Muscle of arm (tissue), 1 donor: ENCODE measurements at regions not wholly inside any gene's neighbourhood (a gene's known extent, or its start where the extent isn't known, plus 50 kb on each side); places are given as distances from the start of the nearest gene placed in this dataset.
"Not testable (repeated sequence)": the region's sequence is repeated elsewhere in the genome, so short reads cannot be mapped to it uniquely, and the experiment has no call there.

Experiments
- DNase-seq: peaks from one replicate; pipeline ENCODE4 v3.0.0-alpha.2; 2013

DNA sequence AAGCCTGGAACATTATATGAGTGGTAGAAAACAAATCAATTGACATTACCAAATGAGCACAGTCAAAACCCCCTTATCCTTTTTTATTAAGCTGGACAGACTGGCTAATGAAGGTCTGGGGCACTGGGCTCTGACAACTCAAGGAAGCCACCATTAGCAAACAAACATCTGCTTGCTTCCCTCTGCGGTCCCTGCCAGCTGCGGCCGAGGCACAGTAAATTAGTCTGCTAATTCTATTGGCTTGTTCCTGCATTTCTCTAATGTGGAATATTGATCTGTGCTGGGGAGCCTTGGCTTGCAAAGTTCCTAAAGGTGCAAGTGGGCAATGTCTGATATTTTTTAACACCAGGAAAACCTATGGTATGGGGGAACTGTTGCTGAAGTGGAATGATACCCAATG, 300.3 kb downstream of the MTX2 start:
- no peak for DNase-seq

DNA sequence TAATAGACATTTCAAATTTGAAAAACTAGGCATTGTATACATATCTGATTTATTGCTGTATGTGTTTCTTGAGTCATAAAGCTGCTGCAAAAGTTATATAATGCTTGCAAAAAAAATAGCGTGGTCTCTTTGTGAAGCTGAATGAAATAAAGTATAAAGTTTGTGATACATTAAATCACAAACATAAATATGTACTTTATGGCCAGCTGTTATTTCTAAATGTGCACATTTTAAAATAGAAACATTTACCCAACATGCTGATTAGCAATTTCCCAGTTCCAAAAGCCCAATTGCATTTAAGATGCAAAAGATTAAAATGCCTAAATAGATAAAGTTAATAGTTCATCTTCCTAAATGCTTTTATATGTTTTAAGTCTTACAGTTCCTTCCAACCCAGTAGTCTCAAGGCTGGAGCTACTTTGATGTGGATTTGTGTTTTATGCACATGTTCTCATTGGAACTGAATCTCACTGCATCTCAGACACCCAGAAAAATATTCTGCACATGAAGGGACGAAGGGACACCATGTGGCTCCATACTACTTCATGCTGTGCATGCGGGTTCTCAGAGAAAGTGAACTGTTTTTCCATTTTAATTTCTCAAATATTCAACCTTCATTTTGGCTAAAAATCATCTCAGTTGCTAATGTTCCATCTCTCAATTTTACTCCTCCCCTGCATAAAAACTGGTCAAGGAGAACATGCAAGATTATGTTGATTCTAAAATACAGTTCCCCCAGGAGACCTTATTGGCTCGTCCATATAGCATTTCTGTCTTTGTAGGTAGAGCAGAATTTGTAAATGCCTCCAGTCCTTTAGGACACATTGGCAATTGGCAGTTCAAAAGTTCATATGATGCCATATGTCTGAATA, 304.6 kb downstream of the MTX2 start:
- DNase-seq = no peak

DNA sequence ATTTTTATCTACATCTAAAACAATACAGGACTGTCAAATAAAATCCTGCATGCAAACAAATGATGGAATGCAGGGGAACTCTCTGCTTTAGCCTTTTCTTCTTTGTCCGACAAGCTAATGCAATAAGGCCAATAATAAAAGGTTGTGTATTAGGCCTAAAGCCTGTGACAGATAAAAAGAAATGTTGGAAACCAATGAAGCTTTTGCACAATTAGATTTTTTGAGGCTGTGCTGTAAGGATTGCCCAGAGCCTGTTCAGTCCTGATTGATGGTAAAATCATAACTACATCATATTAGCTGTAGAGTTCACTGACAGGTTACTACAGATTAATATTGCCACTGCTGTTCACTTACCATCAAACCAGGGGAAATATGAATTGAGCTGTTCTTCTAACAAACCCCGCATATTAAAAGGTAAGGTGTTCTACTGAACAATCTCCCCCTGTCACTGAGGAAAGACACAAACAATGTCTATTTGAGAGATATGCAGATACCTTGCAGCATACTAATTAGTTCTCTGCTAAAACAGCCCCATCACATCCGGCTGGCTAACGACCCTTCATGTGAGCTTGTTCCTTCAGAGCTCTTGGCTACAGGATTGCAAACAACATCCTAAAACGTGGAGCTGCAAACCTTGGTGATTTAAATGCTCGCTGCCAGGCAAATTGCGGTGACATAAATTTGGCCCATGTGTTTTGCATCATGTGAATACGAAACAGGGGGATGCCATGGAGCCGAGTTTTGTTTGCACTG, 305.4 kb downstream of the MTX2 start:
- DNase-seq = no peak

DNA sequence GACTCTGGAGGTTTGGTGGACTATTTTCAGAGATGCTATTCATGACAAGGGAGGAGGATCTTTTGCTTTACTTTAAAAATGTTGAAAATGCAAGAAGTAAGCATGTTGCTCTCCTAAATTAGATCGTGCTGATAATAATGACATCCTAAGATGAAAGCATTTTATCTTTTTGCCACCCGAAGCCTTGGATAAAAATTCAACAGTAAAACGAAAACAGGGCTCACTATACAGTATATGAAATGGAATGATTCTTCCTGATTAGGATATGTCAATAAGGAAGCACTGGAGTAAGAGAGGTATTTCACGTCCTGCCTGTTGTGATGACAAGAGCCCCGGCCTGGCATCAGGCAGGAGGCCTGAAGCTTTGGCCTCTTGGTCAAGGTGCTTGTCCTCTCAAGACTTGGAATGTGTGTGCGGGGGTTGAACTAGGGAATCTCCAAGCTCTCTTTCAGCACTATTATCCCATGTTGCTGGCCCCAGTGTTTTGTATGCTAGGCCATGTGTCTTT, 306.0 kb downstream of the MTX2 start:
- no peak for DNase-seq

DNA sequence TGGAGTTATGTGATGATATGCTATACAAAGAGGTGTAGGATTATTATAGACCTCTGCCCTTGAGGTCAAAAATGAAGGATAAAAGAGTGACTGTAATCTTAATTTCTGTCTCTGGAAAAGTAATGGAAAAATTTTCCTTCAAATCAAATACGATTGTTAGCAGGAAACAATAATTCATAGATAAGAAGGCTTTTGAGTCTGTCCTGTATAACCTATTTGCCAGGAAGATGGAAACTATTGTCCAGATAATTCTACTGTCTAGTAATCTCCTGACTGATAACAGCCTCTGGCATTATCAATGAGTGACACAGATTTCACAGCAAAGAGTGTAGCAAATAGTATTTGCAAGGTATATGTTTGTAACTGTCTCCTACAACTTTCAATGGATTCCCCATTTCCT, 307.8 kb downstream of the MTX2 start:
- no peak for DNase-seq

DNA sequence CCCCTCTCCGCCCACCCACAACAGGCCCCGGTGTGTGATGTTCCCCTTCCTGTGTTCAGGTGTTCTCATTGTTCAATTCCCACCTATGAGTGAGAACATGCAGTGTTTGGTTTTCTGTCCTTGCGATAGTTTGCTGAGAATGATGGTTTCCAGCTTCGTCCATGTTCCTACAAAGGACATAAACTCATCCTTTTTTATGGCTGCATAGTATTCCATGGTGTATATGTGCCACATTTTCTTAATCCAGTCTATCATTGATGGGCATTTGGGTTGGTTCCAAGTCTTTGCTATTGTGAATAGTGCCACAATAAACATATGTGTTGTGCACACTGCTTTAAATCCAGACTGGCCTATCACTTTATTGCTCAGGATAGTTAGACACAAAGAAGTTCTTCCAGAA, 309.1 kb downstream of the MTX2 start:
- DNase-seq = not testable (repeated sequence)

DNA sequence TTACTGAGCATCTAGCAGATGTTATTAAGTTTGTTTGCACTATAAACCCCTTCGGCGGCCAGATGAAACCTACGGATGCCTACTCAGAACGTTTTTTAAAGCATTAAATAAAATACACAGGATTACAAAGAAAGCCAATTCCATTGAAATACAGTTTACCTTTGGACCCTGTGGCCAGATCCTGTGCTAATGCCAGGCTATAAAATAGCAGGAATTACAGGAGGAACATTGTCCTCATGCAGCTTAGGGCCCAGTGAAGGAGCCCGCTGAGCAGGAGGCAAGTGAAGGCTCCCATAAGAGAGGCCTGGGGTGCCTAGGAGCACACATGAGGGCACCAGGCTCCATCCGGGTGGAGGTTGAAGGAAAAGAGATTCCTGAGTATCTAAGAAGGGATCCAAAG, 310.4 kb downstream of the MTX2 start:
- DNase-seq = no peak

DNA sequence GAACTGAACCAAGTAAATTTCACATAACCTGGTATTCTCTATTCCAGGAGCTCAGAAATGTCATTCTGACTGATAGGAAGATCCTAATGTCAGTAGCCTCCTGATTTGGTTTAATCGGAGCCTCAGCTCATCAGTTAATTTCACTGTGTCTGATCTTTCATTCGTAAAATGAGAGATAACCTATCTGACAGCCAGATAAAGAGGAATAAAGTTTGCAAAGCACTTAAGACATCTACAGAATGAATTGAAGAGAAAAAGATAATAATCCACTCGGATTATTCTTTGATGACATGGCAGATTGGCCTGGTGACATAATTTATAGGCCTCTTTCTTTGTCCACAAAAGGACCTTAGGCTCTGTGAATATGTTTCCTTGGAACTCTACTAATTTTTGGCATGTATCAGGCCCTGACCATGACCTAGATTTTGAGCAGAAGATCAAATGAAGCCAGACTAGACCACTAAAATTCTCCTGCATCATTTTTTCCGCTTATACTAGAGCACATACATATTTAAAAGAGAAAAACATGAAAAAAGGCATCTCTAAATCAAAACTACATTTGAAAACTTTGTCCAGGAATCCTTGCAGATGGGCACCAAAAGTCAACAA, 312.4 kb downstream of the MTX2 start:
- DNase-seq = no peak

DNA sequence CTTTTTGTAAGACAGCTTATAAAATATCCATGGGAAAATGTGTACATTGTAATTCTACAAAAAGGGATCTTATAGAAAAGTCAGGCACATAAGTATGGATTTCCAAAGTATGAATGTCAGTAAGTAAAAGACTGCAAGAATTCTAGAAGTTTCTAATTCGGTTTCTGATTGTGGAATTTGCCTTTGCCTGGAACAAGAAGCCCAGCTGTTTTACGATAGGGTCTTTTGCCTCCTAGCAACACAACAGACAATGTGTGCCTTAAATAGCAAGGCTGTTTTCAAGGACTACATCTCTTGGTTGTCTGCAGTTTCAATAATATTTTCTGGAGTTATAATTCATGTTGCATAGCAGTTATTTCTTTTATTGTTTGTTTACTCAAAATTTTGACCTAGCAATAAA, 312.9 kb downstream of the MTX2 start:
- no peak for DNase-seq

DNA sequence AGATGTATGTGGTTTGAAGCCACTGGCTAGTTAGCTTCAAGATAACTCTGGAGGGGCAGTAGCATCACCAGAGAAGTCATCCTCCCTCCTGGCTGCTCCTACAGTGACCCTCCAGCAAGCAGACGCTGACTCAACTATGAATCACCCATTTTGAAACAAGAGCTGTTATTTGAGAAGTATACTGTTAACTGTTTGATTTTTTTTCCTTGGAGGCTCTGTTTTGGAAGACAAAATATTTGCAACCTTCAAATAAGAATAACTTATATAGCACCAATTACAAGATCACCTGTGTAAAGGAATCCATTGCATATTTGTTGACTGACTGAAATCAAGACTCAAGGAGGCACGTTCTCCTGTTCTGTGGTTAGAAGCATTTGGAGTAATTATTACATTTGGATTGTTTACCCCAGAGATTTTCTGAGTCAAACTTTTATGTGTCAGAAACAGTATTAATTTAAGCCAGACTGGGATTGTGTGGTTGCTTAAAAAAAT, 313.8 kb downstream of the MTX2 start:
- DNase-seq = no peak

DNA sequence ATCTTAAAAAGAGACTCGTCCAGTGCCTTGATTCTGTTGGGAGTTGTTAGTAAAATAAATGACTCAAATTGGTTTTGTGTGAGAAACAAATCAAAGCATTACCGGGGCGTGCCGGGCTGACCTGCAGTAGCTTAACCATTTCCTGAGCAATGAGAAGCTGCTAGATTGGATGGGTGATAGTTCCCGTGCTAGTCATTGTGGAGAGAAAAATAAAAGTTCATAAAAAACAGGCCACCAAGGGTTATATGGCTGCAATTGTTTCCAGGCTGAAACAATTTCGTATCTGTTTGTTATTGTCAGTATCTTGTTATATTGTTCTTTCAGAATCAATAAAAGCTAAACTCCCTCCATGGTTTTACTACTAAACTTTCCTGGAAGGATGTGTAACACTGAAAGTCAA, 314.4 kb downstream of the MTX2 start:
- no peak for DNase-seq

DNA sequence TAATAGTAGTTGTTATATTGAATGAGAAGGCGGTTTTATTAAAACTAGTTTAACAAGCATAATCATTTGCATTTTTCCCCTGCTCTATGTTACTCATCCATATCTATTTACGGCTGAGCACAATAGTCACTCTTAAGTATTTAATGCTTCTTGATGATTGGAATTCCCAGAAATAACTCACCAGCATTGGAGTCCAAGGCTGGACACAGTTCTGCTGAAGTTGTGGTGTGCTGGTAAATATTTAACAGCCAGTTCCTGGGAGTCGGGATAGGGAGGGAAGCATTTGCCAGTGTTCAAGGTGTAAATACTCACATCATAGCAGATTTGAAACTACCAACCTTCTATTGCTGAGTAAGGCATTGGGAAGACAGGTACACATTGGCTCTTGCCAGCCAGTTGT, 315.1 kb downstream of the MTX2 start:
- no peak for DNase-seq

DNA sequence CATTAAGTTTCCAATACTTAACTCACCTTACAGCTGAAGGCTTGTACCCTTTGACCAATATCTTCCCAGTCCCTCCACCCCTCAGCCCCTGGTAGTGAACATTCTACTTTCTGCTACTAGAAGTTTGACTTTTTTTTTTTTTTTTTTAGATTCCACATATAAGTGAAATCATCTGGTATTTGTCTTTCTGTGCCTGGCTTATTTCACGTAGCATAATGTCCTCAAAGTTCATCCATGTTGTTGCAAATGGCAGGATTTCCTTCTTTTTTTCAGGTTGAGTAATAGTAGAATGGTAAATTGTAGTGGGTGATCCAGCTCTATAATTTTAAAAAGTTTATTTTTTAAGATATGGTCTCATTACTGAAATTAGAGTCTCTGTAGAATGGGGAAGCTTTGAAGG, 316.0 kb downstream of the MTX2 start:
- DNase-seq = no peak

DNA sequence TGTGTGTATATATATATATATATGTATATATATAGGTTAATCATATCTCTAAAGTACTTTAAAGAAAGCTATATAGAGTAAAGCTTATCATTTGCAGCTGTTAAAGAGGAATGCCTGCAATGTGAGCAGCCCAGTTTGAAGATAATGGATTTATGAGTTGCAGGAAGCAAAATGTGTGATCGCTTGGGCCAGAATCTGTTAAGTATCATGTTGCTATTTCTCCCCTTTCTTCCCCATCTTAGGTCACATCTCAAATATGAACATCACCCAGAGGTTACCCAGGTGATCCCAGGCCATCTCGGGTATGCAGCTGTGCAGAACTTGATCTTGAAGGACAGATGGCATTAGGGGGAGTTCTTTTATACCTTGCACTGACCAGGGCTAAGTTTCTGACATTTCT, 316.5 kb downstream of the MTX2 start:
- DNase-seq = no peak

DNA sequence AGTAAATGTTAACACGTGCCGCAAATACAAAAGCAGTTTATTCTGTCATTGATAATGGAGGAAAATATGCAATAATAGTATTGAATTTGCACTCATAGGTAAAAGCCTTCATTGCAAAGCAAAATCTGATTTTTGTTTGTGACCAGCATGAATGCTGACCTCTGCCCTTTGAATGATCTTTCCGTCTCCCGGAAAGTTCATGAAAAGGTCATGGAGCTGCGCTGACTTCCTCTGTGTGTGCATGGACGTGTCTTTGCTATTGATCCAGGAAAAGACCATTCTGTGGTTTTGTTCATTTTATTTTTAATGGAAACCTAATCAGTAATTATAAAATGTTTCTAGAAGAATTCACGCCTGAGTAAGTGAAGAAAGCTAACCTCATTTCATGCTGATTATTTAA, 320.0 kb downstream of the MTX2 start:
- DNase-seq = no peak

DNA sequence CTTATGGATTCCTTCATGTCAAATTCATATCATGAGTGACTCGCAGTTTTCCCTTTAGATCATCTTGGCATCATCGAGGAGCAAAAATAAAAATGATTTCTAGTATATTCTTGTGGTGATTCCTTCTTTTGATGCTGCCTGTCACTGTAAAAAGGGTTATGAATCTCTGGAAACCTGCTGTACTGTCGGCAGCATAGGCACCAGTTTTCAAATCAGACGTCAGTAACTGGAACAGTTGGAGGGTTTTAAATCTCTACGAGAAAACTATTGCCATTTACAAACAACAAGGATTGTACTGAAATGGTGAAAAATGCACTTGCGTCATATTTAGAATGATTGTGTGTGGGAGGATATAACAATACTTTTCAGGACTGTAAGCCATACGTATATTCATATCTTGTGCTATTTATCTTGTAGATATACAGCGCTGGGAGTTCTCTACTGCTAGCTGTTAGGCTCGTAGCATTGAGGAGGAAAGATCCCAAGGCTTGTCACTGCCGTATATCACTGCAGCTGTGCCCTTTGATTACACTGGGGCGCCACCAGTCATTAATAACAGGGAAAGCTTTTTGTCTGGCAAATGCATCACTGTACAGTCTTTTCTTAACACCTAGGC, 320.7 kb downstream of the MTX2 start:
- no peak for DNase-seq

DNA sequence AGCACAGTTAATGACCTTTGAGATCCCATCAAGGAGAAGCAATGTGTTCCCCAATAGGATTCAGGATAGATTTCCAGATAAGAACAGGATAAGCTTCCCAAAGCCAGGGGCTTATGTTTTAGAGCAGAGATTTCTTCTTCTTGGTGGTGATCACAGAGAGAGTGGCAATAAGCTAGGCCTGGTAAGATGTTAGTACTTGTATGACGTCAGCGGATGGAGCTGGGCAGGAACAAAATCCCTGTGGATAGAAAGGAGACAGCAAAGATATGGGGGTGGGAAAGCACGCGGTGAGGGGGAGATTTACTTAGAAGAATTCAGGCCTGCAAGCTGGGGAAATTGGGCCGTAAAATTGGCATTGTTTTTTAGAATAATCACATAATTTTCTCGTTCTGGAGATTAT, 323.0 kb downstream of the MTX2 start:
- DNase-seq = no peak

DNA sequence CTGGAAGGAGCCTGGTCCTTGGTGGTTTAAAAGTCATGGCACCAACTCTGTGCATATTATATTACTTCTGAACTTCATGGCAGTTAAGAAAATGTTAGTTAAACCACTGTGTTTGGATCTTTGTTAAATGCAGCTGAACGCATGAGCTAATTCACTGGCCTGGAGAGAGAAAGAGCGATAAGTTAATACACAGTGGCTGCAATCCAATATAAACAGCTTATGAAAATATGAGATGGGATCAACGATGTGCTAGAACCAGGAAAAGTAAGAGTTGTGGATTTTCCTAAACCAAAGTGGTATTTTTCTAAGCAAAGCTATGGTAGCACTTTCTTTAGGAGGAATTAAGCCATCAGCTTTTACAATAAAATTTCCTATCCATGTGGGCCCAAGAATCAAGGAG, 326.7 kb downstream of the MTX2 start:
- no peak for DNase-seq

DNA sequence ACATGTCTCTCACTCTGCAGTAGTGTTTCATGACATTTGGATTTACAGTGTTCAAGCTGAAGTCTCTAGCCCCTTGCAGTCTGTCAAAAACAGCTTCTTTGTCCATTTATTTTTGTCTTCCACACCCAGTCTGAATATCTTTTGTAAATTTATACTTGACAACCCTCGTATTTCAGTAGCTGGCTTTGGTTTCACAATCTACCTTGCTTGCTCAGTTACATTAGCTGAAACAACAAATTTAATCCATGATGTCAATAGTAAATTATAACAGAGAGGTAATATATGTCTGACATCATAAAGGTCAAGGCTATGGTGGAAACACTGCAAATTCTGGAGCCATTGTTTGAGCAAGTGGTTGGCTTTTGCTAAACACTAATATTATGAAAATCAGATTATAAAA, 328.7 kb downstream of the MTX2 start:
- DNase-seq = no peak

DNA sequence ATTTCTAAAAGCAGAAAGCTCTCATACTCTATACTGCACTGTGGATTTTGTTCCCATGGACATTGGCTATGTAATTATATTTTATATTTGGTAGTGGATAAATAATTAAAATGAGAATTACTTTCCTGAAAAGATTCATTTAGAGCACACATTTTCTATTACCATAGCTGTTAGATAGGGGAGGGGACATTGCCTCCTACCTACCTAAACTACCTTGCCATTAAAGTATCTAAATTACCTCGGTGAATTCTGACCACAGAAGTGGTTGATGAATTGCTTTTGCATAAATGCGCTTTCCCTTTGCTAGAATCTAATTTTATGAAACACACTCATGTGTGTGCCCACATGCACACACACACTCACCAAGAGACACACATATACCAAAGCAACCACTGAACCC, 329.1 kb downstream of the MTX2 start:
- no peak for DNase-seq

DNA sequence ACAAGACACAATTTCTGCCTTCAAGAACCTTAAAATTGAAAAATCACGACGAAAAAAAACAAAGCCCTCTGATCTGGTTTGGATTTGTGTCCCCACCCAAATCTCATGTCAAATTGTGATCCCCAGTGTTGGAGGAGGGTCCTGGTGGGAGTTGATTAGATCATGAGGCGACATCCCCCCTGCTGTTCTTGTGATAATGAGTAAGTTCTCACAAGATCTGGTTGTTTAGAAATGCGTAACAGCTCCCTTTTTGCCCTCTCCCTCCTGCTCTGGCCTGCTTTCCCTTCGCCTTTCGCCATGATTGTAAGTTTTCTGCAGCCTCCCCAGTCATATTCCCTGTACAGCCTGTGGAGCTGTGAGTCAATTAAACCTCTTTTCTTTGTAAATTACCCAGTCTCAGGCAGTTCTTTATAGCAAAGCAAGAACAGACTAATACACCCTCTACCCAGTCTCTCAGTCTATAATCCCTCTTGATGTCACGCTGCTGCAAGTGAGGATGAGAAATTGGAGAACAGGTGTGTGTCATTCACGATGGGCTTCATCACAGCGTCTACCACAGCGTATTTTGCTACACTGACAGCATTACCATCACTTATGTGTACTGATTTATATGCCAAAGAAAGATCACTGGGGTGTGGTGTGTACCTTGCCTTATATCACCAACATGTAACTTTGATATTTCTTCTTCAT, 330.7 kb downstream of the MTX2 start:
- DNase-seq = no peak

DNA sequence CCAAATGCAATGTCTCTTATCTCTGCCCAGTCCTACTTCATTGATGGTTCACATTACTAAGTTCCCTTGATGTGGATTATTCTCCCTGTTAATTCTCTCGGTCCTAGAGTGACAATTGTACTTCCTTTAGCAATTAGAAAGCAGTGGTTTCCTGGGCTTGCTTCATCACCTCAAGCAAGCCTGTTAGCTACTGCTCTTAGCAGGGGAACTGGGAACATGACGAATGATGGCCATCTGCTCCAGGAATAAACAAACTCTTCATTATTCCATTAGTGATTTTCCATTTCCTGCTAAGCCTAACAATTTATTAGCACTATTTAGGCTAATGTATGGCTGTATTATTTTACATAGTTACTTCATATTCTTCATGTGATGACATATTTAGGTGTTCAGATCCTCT, 331.8 kb downstream of the MTX2 start:
- DNase-seq = no peak
